ENCODE measurements at regions not wholly inside any gene's neighbourhood (a gene's known extent, or its start where the extent isn't known, plus 50 kb on each side); places are given as distances from the start of the nearest gene placed in this dataset.

GRCh38 chr4:117224256-117224655 is 138.9 kb upstream of the TRAM1L1 start:
- TF ChIP-seq CTCF (IDR thresholded peaks at IDR 0.05) (no peak), POLR2A (IDR thresholded peaks at IDR 0.05) (no peak)
